ENCODE measurements at regions not wholly inside any gene's neighbourhood (a gene's known extent, or its start where the extent isn't known, plus 50 kb on each side); places are given as distances from the start of the nearest gene placed in this dataset.
"Not testable (repeated sequence)": the region's sequence is repeated elsewhere in the genome, so short reads cannot be mapped to it uniquely, and the experiment has no call there.

- no peak for DNase-seq
Observed at GRCh38 chr15:26020871-26021270, 157.7 kb upstream of the ATP10A start.

GRCh38 chr15:26017665-26018064 lies 154.5 kb upstream of the ATP10A start:
- DNase-seq: no peak

- DNase-seq: no peak
Observed at GRCh38 chr15:26015516-26016075, 152.5 kb upstream of the ATP10A start.

- DNase-seq: no peak
Observed at GRCh38 chr15:26013981-26014380, 150.9 kb upstream of the ATP10A start.

GRCh38 chr15:26011916-26012315 lies 148.8 kb upstream of the ATP10A start:
- no peak for DNase-seq

- no peak for DNase-seq
Observed at GRCh38 chr15:26007151-26007550, 144.0 kb upstream of the ATP10A start.

GRCh38 chr15:26001201-26001600 lies 138.1 kb upstream of the ATP10A start:
- no peak for DNase-seq

GRCh38 chr15:25993506-25993905 lies 130.4 kb upstream of the ATP10A start:
- DNase-seq: no peak

GRCh38 chr15:25990220-25990619 lies 127.1 kb upstream of the ATP10A start:
- peak in 1 of 3 experiments; percentile 1 for DNase-seq

- DNase-seq: no peak
Observed at GRCh38 chr15:25989327-25989726, 126.2 kb upstream of the ATP10A start.

GRCh38 chr15:25988716-25989115 lies 125.6 kb upstream of the ATP10A start:
- DNase-seq: not testable (repeated sequence)

GRCh38 chr15:25987638-25988037 lies 124.5 kb upstream of the ATP10A start:
- no peak for DNase-seq

- DNase-seq: no peak
Observed at GRCh38 chr15:25985165-25985564, 122.0 kb upstream of the ATP10A start.

- no peak for DNase-seq
Observed at GRCh38 chr15:25982736-25983135, 119.6 kb upstream of the ATP10A start.

GRCh38 chr15:25981114-25981513 lies 118.0 kb upstream of the ATP10A start:
- no peak for DNase-seq

- DNase-seq: no peak
Observed at GRCh38 chr15:25972141-25972675, 109.1 kb upstream of the ATP10A start.

GRCh38 chr15:25971053-25971452 lies 107.9 kb upstream of the ATP10A start:
- DNase-seq: no peak

GRCh38 chr15:25969886-25970285 lies 106.8 kb upstream of the ATP10A start:
- no peak for DNase-seq

GRCh38 chr15:25967116-25967515 lies 104.0 kb upstream of the ATP10A start:
- no peak for DNase-seq

GRCh38 chr15:25965326-25965725 lies 102.2 kb upstream of the ATP10A start:
- DNase-seq: no peak

- no peak for DNase-seq
Observed at GRCh38 chr15:25960273-25960672, 97.1 kb upstream of the ATP10A start.

- no peak for DNase-seq
Observed at GRCh38 chr15:25959100-25959499, 96.0 kb upstream of the ATP10A start.

GRCh38 chr15:25955628-25956027 lies 92.5 kb upstream of the ATP10A start:
- DNase-seq: no peak

- no peak for DNase-seq
Observed at GRCh38 chr15:25954398-25954797, 91.3 kb upstream of the ATP10A start.

- no peak for DNase-seq
Observed at GRCh38 chr15:25950014-25950413, 86.9 kb upstream of the ATP10A start.

Measured in NCI-H1417 (cell line).